NCI-H2227 treated with DMSO at 0.1 percent for 48 hours (cell line): ENCODE measurements at regions not wholly inside any gene's neighbourhood (a gene's known extent, or its start where the extent isn't known, plus 50 kb on each side); places are given as distances from the start of the nearest gene placed in this dataset.

Source experiments
- DNase-seq: peaks from one replicate; lab custom pipeline; 2025; lab: John Stamatoyannopoulos, UW

DNA sequence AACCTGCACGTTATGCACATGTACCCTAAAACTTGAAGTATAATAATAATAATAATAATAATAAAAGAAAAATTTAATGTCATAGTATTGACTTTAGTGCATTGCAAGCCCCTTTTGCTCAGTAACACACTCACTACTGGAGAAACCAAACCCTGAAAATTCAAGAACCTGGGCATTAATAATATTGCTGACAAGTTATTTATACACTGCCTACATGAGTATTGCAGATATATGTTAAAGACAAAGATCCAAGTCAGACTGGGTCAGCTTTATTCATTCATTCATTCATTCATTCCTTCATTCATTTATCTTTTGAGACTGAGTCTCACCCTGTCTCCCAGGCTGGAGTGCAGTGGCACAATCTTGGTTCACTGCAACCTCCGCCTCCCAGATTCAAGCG lies 1711.2 kb downstream of the TP53TG3F start:
- DNase-seq, result no peak

GRCh38 chr16:35171106-35171505 lies 1711.7 kb downstream of the TP53TG3F start:
- no peak for DNase-seq

DNA sequence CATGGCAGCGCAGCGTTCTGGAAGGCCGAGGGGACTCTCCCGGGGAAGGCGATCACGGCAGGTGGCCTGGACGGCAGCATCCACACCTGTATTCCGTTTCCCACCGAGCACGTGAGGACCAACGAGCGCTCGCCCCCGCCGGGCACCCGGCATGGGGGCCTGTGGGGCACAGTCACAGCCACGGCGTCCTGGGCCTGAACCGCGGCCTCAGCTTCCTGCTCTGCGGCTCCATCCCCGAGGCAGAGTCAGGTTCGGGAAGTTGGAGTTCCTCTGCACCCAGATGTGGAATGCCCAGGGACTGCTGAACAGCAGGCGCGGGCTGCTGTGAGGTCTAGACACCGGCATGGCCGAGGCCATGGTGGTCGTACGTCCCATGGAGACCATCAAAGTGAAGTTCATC lies 1713.9 kb downstream of the TP53TG3F start:
- DNase-seq, result no peak

GRCh38 chr16:35174016-35174415 lies 1714.6 kb downstream of the TP53TG3F start:
- no peak for DNase-seq

- DNase-seq, result no peak
Measured at GRCh38 chr16:35176449-35176848, 1717.0 kb downstream of the TP53TG3F start.

GRCh38 chr16:35177851-35178250 lies 1718.4 kb downstream of the TP53TG3F start:
- no peak for DNase-seq

DNA sequence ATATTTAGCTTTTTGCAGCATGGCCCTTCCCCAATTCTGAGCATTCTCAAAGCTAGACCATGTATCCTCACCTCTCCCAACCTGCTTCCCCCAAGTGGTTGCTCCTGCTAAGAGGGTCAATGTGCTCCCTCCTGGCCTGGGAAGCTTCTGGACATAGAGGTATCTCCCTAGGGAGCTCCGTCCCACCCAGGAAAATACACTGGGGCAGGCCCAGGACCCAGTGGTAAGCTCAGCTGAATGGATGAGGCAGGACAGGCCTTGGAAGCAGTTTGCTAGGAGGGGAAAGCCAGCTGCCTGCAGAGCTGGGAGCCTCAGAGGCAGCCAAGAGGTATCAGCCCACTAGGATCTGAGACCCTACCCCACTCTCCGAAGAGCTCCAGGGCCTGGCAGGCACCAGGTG lies 1721.6 kb downstream of the TP53TG3F start:
- DNase-seq, result no peak

- no peak for DNase-seq
Measured at GRCh38 chr16:35181422-35182030, 1722.1 kb downstream of the TP53TG3F start.

DNA sequence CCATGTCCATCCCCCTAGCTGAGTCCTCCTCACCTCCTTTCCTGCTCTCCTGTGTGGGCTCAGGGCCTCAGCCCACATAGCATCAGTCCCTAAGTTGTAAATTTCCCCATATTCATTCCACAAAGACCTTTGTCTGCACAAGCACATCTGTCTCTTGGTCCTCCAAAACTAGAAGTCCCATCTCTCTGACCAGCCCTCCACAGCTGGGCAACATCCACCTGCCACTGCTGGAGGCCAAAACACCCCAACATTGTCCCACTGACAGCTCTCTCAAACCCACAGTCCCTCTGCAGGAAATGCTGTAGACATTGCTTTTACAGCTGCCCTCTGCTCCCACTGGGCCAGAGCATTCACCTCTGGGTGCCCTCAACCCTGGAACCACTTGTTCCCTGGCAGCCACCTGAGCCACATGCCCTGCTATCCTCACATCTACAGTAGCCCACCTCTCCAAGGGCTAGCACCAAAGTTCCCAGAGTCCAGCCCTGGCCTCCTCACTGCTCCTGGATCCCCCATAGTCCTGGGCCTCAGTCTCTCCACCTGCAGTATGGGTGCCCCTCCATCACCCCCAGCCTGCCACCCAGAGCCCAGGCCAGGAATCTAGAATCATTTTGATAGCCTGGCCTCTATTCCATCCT lies 1722.7 kb downstream of the TP53TG3F start:
- DNase-seq, result no peak

DNA sequence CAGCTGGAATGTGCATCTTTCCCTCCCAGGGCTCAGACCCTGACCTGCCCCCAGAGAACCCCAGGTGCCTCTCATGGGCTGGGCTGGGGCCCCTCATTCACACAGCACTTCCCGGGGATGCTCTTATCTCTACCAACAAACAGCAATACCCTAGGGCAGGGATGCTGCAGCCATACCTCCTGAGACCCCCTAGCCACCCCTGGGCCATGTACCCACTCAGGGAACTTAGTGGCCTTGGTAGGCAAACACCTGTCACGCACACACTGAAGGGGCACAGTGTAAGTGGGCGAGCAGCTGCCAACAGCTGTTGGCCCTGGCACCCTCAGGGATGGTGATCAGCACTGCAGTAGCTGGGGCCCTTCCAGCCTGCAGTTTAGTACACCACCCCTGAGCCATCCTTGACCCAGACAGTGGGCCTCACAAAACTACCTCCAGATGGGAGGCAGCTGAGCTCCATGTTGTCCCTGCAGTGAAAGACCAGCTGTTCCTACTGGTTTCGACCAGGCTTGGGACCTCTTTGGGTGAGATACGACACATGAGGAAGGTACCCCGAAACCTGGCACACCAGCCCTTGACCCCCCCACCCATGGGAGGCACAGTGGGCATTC lies 1723.6 kb downstream of the TP53TG3F start:
- no peak for DNase-seq

DNA sequence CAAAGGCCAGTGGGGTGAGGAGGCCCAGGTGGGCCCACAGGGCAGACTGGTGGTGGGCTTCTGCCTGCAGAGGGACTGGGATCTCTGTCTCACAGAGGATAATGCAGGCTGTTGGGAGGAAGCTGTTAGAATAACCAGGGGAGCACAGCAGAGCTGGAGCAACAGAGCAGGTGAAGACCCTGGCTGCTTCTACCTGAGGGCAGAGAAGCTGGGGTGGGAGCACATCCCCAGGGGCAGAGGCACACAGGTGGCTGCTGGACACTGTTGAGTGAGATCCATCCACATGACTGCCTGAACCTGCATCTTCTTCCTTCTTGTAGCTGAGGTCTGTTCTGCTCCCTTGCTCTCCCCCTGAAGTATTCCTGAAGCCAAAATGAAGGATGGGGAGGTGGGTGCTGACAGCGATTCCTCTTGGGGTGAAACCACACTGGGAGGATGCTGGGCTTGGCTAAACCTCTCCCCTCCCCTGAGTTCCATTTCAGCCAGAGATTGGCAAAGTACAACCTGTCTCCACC lies 1725.0 kb downstream of the TP53TG3F start:
- DNase-seq, result no peak

- no peak for DNase-seq
Measured at GRCh38 chr16:35185366-35186044, 1726.1 kb downstream of the TP53TG3F start.

- no peak for DNase-seq
Measured at GRCh38 chr16:35186045-35186759, 1726.8 kb downstream of the TP53TG3F start.

DNA sequence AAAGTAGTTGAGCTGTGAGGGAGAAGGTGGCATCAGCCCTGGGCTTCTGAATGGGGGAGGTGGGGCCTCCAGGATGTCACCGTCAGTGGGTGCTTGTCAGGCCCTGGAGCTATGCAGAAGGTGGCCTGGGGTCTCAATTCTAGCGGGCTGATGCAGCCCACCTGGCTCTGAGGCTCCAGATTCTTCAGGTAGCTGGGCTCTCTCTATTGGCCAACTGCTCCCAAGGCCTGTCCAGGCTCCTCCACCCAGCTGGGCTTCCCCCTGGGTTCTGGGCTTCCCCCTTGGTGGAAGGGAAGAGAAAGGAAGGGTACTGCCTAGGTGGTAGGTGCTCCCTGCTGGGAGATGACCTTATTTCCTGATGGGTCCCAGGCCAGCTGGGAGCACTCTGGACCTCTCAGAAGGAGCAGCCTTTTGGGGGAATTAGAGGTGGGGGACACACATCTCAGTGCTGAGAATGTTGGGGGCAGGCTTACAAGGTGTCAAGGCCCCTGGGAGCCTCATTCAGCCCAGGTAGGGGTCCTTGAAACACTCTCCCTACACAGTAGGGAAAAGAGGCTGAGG lies 1728.3 kb downstream of the TP53TG3F start:
- DNase-seq, result no peak

GRCh38 chr16:35188288-35189155 lies 1729.1 kb downstream of the TP53TG3F start:
- no peak for DNase-seq

DNA sequence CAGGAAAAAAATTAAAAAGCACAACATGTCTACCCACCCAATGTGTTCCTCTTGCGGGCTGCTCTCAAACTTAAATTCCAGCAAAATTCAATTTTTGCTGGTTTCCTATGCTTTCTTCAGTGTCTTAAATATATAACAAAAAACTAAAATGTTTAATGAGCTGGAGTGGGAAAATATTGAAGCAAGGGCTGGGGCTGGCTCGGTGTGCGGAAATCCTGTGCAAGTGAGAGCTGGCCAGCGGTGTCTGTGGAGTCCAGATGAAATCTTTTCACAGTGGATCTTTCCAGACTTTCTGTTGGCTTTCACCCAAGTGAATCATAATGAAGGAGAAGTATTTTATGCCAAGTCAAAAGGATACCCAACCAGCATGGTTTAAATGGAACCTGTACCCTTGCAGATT lies 1733.6 kb downstream of the TP53TG3F start:
- DNase-seq, result no peak

DNA sequence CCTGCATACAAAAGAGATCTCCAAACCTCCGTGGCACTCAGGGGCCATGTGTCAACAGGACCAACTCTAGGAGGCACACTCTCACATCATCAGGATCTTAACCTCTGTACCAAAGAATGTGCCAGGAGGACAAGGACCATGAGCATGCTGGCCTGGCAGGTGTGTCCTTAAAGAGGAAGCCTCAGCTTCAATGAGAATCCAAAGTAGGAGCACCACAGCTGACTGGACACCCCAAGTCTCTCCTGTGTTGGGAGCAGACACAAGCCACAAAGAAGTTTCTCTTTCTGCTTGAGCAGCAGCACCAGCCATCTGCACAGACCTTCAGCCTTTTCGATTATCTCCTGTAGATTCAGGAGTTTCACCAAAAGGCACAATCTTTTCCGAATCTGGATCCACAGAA lies 1734.5 kb downstream of the TP53TG3F start:
- DNase-seq, result no peak

- no peak for DNase-seq
Measured at GRCh38 chr16:35194681-35195080, 1735.3 kb downstream of the TP53TG3F start.

GRCh38 chr16:35195173-35195863 lies 1735.9 kb downstream of the TP53TG3F start:
- DNase-seq, result no peak

DNA sequence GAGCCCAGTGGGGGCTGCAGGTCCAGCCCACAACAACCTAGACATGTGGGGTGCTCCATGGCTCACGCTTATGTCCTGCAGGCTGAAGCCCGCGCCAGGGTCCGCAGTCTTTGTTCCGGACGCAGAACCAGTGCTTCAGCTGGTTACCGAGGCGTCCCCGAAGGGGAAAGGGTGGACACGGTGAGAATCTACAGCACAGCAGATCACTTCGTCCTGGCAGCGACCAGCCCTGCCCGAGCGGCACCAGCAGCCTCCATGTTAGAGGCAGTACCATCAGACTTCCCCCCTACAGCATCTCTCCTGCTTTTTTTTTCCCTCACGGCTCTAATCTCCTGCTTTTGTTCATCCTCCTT lies 1736.4 kb downstream of the TP53TG3F start:
- no peak for DNase-seq
